ENCODE measurements at regions not wholly inside any gene's neighbourhood (a gene's known extent, or its start where the extent isn't known, plus 50 kb on each side); places are given as distances from the start of the nearest gene placed in this dataset.

DNA sequence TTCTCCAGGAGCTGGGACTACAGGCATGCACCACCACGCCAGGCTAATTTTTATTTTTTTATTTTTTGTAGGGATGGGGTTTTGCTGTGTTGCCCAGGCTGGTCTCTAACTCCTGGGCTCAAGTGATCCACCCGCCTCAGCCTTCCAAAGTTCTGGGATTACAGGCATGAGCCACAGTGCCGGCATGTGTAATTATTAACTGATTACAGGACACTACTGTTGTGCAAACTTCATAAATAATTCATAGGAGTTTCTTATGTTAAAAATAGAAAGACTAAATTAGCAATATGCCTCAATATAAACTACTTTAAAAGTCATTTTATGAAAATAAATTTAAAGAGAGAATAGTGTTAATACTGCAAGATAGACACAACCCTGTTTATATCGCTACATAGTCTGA is 221.9 kb downstream of the SNCA start:
- 88 to 91% methylated on average over 4 of the region's 4 CpGs for WGBS, 2 donors (ENCODE audit: low coverage in 1 of 2)
- TF ChIP-seq, protein P1, sequence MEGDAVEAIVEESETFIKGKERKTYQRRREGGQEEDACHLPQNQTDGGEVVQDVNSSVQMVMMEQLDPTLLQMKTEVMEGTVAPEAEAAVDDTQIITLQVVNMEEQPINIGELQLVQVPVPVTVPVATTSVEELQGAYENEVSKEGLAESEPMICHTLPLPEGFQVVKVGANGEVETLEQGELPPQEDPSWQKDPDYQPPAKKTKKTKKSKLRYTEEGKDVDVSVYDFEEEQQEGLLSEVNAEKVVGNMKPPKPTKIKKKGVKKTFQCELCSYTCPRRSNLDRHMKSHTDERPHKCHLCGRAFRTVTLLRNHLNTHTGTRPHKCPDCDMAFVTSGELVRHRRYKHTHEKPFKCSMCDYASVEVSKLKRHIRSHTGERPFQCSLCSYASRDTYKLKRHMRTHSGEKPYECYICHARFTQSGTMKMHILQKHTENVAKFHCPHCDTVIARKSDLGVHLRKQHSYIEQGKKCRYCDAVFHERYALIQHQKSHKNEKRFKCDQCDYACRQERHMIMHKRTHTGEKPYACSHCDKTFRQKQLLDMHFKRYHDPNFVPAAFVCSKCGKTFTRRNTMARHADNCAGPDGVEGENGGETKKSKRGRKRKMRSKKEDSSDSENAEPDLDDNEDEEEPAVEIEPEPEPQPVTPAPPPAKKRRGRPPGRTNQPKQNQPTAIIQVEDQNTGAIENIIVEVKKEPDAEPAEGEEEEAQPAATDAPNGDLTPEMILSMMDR (IDR thresholded peaks at IDR 0.05): no peak
- TF ChIP-seq EP300 (IDR thresholded peaks at IDR 0.05; ENCODE audit: low read depth) (no peak), POLR2AphosphoS5 (IDR thresholded peaks at IDR 0.05) (no peak), POLR2A (IDR thresholded peaks at IDR 0.05) (no peak)
- no peak overlapping the region for H3K27ac ChIP-seq
- DNase-seq: no peak
- in situ Hi-C loops (cut with MboI; ENCODE audit: low pct_ligation_motif_present in 1 of 4, low pct_unique_long_range_greater_than_20kb in 1 of 4, low sequenced_read_pairs in 3 of 4) (no loop called here), intact Hi-C loops (cut with DNase I; ENCODE audit: low total_unique reads) (no loop called here)
- no peak overlapping the region for H3K4me3 ChIP-seq
- H3K36me3 ChIP-seq: no peaks in the 10 kb centered on the region
- no peaks in the 10 kb centered on the region for H3K27me3 ChIP-seq
- H3K9me3 ChIP-seq: no peaks in the 10 kb centered on the region
- no peaks in the 10 kb centered on the region for H3K4me1 ChIP-seq

DNA sequence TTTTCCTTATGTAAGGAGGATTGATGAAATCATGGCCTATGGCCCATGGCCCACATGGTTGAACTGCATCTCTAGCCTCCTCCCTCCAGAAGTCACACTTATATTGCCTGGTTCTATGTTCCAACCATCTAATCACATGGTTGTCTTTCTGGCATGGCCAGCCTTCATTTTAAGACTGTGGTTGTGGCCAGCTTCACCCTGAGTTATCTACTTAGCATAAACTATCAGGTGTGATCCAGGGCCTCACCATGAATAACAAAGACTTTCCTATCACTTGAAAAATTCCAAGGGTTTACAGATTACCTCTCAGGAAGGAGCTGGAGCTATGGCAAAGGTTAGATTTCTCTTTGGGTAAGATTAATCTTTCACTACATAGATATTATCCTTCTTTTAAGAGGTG is 222.8 kb downstream of the SNCA start:
- no peak overlapping the region for H3K27ac ChIP-seq
- TF ChIP-seq, protein P1 (IDR thresholded peaks at IDR 0.05): no peak
- TF ChIP-seq POLR2A (IDR thresholded peaks at IDR 0.05): no peak
- no peak for TF ChIP-seq EP300 (IDR thresholded peaks at IDR 0.05; ENCODE audit: low read depth)
- TF ChIP-seq POLR2AphosphoS5 (IDR thresholded peaks at IDR 0.05): no peak
- no peaks in the 10 kb centered on the region for H3K27me3 ChIP-seq
- no peak for DNase-seq
- no peaks in the 10 kb centered on the region for H3K4me1 ChIP-seq
- H3K4me3 ChIP-seq: no peak overlapping the region
- intact Hi-C loops (cut with DNase I; ENCODE audit: low total_unique reads): no loop called here
- H3K9me3 ChIP-seq: no peaks in the 10 kb centered on the region
- no peaks in the 10 kb centered on the region for H3K36me3 ChIP-seq
- in situ Hi-C loops (cut with MboI; ENCODE audit: low pct_ligation_motif_present in 1 of 4, low pct_unique_long_range_greater_than_20kb in 1 of 4, low sequenced_read_pairs in 3 of 4): no loop called here

- WGBS, 2 donors (ENCODE audit: low coverage in 1 of 2): 83% methylated on average over 4 of the region's 4 CpGs; no CpG with 5 or more reads in 1 of the 2 donors
- Histone ChIP-seq H3K4me1 (no peaks in the 10 kb centered on the region), H3K36me3 (no peaks in the 10 kb centered on the region), H3K4me3 (no peak overlapping the region), H3K27me3 (no peaks in the 10 kb centered on the region), H3K9me3 (no peaks in the 10 kb centered on the region), H3K27ac (no peak overlapping the region)
- intact Hi-C loops (cut with DNase I; ENCODE audit: low total_unique reads) (no loop called here), in situ Hi-C loops (cut with MboI; ENCODE audit: low pct_ligation_motif_present in 1 of 4, low pct_unique_long_range_greater_than_20kb in 1 of 4, low sequenced_read_pairs in 3 of 4) (no loop called here)
- no peak for TF ChIP-seq EP300 (IDR thresholded peaks at IDR 0.05; ENCODE audit: low read depth)
- no peak for TF ChIP-seq POLR2A (IDR thresholded peaks at IDR 0.05)
- TF ChIP-seq POLR2AphosphoS5 (IDR thresholded peaks at IDR 0.05): no peak
- TF ChIP-seq, protein P1 (IDR thresholded peaks at IDR 0.05): no peak
- DNase-seq: no peak
Observed at GRCh38 chr4:89610236-89610635, 226.7 kb downstream of the SNCA start.

- H3K4me1 ChIP-seq: no peaks in the 10 kb centered on the region
- H3K9me3 ChIP-seq: no peaks in the 10 kb centered on the region
- no peak for DNase-seq
- TF ChIP-seq, protein P1 (IDR thresholded peaks at IDR 0.05): no peak
- TF ChIP-seq POLR2A (IDR thresholded peaks at IDR 0.05) (no peak), POLR2AphosphoS5 (IDR thresholded peaks at IDR 0.05) (no peak), EP300 (IDR thresholded peaks at IDR 0.05; ENCODE audit: low read depth) (no peak)
- no peaks in the 10 kb centered on the region for H3K27me3 ChIP-seq
- in situ Hi-C loops (cut with MboI; ENCODE audit: low pct_ligation_motif_present in 1 of 4, low pct_unique_long_range_greater_than_20kb in 1 of 4, low sequenced_read_pairs in 3 of 4): no loop called here
- no peak overlapping the region for H3K4me3 ChIP-seq
- H3K27ac ChIP-seq: no peak overlapping the region
- 78% methylated on average over 5 of the region's 5 CpGs; no CpG with 5 or more reads in 1 of the 2 donors for WGBS, 2 donors (ENCODE audit: low coverage in 1 of 2)
- H3K36me3 ChIP-seq: no peaks in the 10 kb centered on the region
- intact Hi-C loops (cut with DNase I; ENCODE audit: low total_unique reads): no loop called here
Observed at GRCh38 chr4:89609756-89610155, 227.2 kb downstream of the SNCA start.

All from transverse colon (tissue), 4 donors.